ENCODE measurements at regions not wholly inside any gene's neighbourhood (a gene's known extent, or its start where the extent isn't known, plus 50 kb on each side); places are given as distances from the start of the nearest gene placed in this dataset.
A peak's percentile ranks its signal among the peaks of the same experiment; 100 is the strongest.

DNA sequence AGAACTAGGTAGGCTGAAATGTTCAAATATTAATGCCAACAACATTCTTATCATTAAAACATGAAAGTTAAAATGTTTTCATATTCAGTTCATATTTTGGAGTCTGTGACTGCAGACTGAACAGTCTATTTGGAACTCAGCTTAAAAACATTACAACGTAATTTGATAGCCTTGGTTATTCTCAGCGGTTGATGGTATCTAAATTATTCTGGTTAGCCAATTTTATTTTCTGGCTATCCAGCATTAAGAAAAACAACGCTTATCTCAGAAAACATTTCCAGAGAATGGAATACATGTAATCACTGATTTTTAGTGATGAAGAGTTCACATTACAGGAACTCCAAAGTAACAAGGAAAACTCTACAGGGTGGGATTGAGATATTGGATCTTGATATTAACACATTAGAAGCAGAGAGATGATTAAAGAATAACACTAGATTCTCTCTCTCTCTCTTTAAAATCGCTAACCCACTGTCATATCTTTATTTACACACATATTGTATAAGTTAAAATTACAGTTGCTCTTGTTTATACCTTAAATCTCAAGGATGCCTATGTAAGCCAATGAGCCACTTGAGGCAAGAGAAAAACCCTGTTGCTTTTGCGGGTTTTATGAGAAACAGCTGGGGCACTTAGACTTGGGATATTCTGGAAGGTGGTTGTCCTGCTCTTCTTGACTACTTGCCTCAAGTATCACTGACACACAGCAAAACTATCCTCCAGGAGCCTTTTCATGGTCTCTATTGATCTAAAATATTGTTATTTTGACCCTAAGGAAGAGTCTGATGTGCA lies 84.9 kb downstream of the ICOS start:
- H3K4me3 ChIP-seq: no peak overlapping the region
- H3K36me3 ChIP-seq: no peaks in the 10 kb centered on the region
- peaks cover 0 to 30% (median 18%) of the 10 kb centered on the region in 4 donors for H3K4me1 ChIP-seq
- H3K27me3 ChIP-seq: no peaks in the 10 kb centered on the region
- WGBS, 2 donors: 80 to 81% methylated on average over 5 of the region's 5 CpGs
- no peaks in the 10 kb centered on the region for H3K9me3 ChIP-seq
- intact Hi-C loops (cut with DNase I): loop anchor here (10.0 kb wide), 2 partner anchors 93 to 303 kb away; no protein-coding TSS in a partner anchor
- no peak for TF ChIP-seq POLR2A (IDR thresholded peaks at IDR 0.05)
- TF ChIP-seq CTCF (IDR thresholded peaks at IDR 0.05): no peak
- no peak for TF ChIP-seq POLR2AphosphoS5 (IDR thresholded peaks at IDR 0.05)
- no peak for TF ChIP-seq EP300 (IDR thresholded peaks at IDR 0.05)
- H3K27ac ChIP-seq: no peak overlapping the region
- no peak for DNase-seq

- intact Hi-C loops (cut with DNase I): loop anchor here (10.0 kb wide), 2 partner anchors 92 to 302 kb away; no protein-coding TSS in a partner anchor
- Histone ChIP-seq H3K27me3 (no peaks in the 10 kb centered on the region), H3K27ac (no peak overlapping the region), H3K9me3 (no peaks in the 10 kb centered on the region), H3K4me3 (no peak overlapping the region), H3K4me1 (peaks cover 0 to 30% (median 18%) of the 10 kb centered on the region in 4 donors), H3K36me3 (no peaks in the 10 kb centered on the region)
- WGBS, 2 donors: 88 to 89% methylated on average over 5 of the region's 5 CpGs
- no peak for DNase-seq
- TF ChIP-seq EP300 (IDR thresholded peaks at IDR 0.05) (no peak), POLR2AphosphoS5 (IDR thresholded peaks at IDR 0.05) (no peak), CTCF (IDR thresholded peaks at IDR 0.05) (no peak), POLR2A (IDR thresholded peaks at IDR 0.05) (no peak)
These were observed 86.0 kb downstream of the ICOS start for GRCh38 chr2:204022550-204022949.

- 74 to 78% methylated on average over 1 of the region's 1 CpG for WGBS, 2 donors
- intact Hi-C loops (cut with DNase I): loop anchor here (10.0 kb wide), 2 partner anchors 92 to 302 kb away; no protein-coding TSS in a partner anchor
- H3K27me3 ChIP-seq: no peaks in the 10 kb centered on the region
- H3K4me1 ChIP-seq: peaks cover 0 to 30% (median 18%) of the 10 kb centered on the region in 4 donors
- no peak overlapping the region for H3K27ac ChIP-seq
- no peaks in the 10 kb centered on the region for H3K36me3 ChIP-seq
- H3K4me3 ChIP-seq: no peak overlapping the region
- DNase-seq: no peak
- TF ChIP-seq POLR2AphosphoS5 (IDR thresholded peaks at IDR 0.05) (no peak), CTCF (IDR thresholded peaks at IDR 0.05) (no peak), EP300 (IDR thresholded peaks at IDR 0.05) (no peak), POLR2A (IDR thresholded peaks at IDR 0.05) (no peak)
- no peaks in the 10 kb centered on the region for H3K9me3 ChIP-seq
These were observed 86.5 kb downstream of the ICOS start for GRCh38 chr2:204023088-204023487.

GRCh38 chr2:204024503-204024902 lies 87.9 kb downstream of the ICOS start:
- Histone ChIP-seq H3K9me3 (no peaks in the 10 kb centered on the region), H3K4me3 (no peak overlapping the region), H3K36me3 (no peaks in the 10 kb centered on the region), H3K27me3 (no peaks in the 10 kb centered on the region), H3K4me1 (peaks cover 0 to 30% (median 18%) of the 10 kb centered on the region in 4 donors), H3K27ac (peak overlapping the region in 2 of 4 donors; percentile 24 to 46)
- intact Hi-C loops (cut with DNase I): loop anchor here (10.0 kb wide), 2 partner anchors 90 to 300 kb away; no protein-coding TSS in a partner anchor
- TF ChIP-seq EP300 (IDR thresholded peaks at IDR 0.05): no peak
- TF ChIP-seq POLR2A (IDR thresholded peaks at IDR 0.05): no peak
- peak; percentile 45 to 63 (median 58) for TF ChIP-seq CTCF (IDR thresholded peaks at IDR 0.05)
- TF ChIP-seq POLR2AphosphoS5 (IDR thresholded peaks at IDR 0.05): peak in 1 of 4 donors; percentile 34
- WGBS, 2 donors: 8 to 35% methylated on average over 1 of the region's 1 CpG
- DNase-seq: no peak
